ENCODE measurements at regions not wholly inside any gene's neighbourhood (a gene's known extent, or its start where the extent isn't known, plus 50 kb on each side); places are given as distances from the start of the nearest gene placed in this dataset.

GRCh38 chr21:15567191-15567590, 162.6 kb upstream of the USP25 start:
- Histone ChIP-seq H3K4me3 (ENCODE audit: low read depth, low read length, poor library complexity, severe bottlenecking) (no peak overlapping the region), H4K20me1 (ENCODE audit: insufficient read depth, low read length) (no peaks in the 10 kb centered on the region), H2AFZ (ENCODE audit: low read length) (no peak overlapping the region), H3K9me2 (ENCODE audit: insufficient read depth, low read length) (no peaks in the 10 kb centered on the region), H3K4me2 (ENCODE audit: low read length) (no peak overlapping the region), H3K27ac (ENCODE audit: low read depth, low read length, poor library complexity, severe bottlenecking) (no peak overlapping the region), H3K79me2 (ENCODE audit: insufficient read depth, low read depth, low read length) (no peaks in the 10 kb centered on the region), H3K4me1 (ENCODE audit: insufficient read depth, low read length, poor library complexity, severe bottlenecking) (no peaks in the 10 kb centered on the region), H3K36me3 (ENCODE audit: insufficient read depth, low read length) (no peaks in the 10 kb centered on the region), H3K9me3 (ENCODE audit: low read length) (no peaks in the 10 kb centered on the region)
- intact Hi-C loops (cut with micrococcal nuclease; ENCODE audit: unreplicated experiment): no loop called here
- BruUV-seq (replicated peaks): no TSS peak
- TF ChIP-seq EZH2phosphoT487 (IDR thresholded peaks at IDR 0.05; ENCODE audit: borderline replicate concordance, low read depth, low read length): no peak
- no peak for TF ChIP-seq CTCF (conservative IDR thresholded peaks at IDR 0.05; ENCODE audit: low read length)
- CTCF ChIA-PET (ENCODE audit: unreplicated experiment): no interaction called here
- POLR2A ChIA-PET: interaction anchor here (0.6 to 1.2 kb wide), 2 partner anchors 9 to 129 kb away, joined by 3 read pairs; no protein-coding TSS in a partner anchor
- no peak for DNase-seq (ENCODE audit: low spot score)

- ChIA-PET POLR2A (no interaction called here), CTCF (ENCODE audit: unreplicated experiment) (no interaction called here)
- Histone ChIP-seq H3K4me3 (ENCODE audit: low read depth, low read length, poor library complexity, severe bottlenecking) (no peak overlapping the region), H3K27ac (ENCODE audit: low read depth, low read length, poor library complexity, severe bottlenecking) (no peak overlapping the region), H4K20me1 (ENCODE audit: insufficient read depth, low read length) (no peaks in the 10 kb centered on the region), H2AFZ (ENCODE audit: low read length) (no peak overlapping the region), H3K9me3 (ENCODE audit: low read length) (no peaks in the 10 kb centered on the region), H3K79me2 (ENCODE audit: insufficient read depth, low read depth, low read length) (no peaks in the 10 kb centered on the region), H3K4me2 (ENCODE audit: low read length) (no peak overlapping the region), H3K4me1 (ENCODE audit: insufficient read depth, low read length, poor library complexity, severe bottlenecking) (no peaks in the 10 kb centered on the region), H3K9me2 (ENCODE audit: insufficient read depth, low read length) (no peaks in the 10 kb centered on the region), H3K36me3 (ENCODE audit: insufficient read depth, low read length) (no peaks in the 10 kb centered on the region)
- BruUV-seq (replicated peaks): no TSS peak
- TF ChIP-seq EZH2phosphoT487 (IDR thresholded peaks at IDR 0.05; ENCODE audit: borderline replicate concordance, low read depth, low read length): no peak
- no peak for TF ChIP-seq CTCF (conservative IDR thresholded peaks at IDR 0.05; ENCODE audit: low read length)
- intact Hi-C loops (cut with micrococcal nuclease; ENCODE audit: unreplicated experiment): no loop called here
- DNase-seq (ENCODE audit: low spot score): no peak
Measured at GRCh38 chr21:15568516-15568915, 161.3 kb upstream of the USP25 start.

GRCh38 chr21:15586752-15587427, 142.9 kb upstream of the USP25 start:
- TF ChIP-seq CTCF (conservative IDR thresholded peaks at IDR 0.05; ENCODE audit: low read length) (no peak), EZH2phosphoT487 (IDR thresholded peaks at IDR 0.05; ENCODE audit: borderline replicate concordance, low read depth, low read length) (no peak)
- CTCF ChIA-PET (ENCODE audit: unreplicated experiment): no interaction called here
- intact Hi-C loops (cut with micrococcal nuclease; ENCODE audit: unreplicated experiment): loop anchor here (10.0 kb wide), 2 partner anchors 62 to 722 kb away; no protein-coding TSS in a partner anchor
- DNase-seq (ENCODE audit: low spot score): no peak
- POLR2A ChIA-PET: interaction anchor here (0.7 to 0.9 kb wide), 2 partner anchors 41 to 112 kb away, joined by 3 to 5 read pairs; no protein-coding TSS in a partner anchor
- Histone ChIP-seq H3K4me3 (ENCODE audit: low read depth, low read length, poor library complexity, severe bottlenecking) (no peak overlapping the region), H3K4me1 (ENCODE audit: insufficient read depth, low read length, poor library complexity, severe bottlenecking) (no peaks in the 10 kb centered on the region), H4K20me1 (ENCODE audit: insufficient read depth, low read length) (no peaks in the 10 kb centered on the region), H3K4me2 (ENCODE audit: low read length) (no peak overlapping the region), H3K36me3 (ENCODE audit: insufficient read depth, low read length) (no peaks in the 10 kb centered on the region), H2AFZ (ENCODE audit: low read length) (no peak overlapping the region), H3K9me2 (ENCODE audit: insufficient read depth, low read length) (no peaks in the 10 kb centered on the region), H3K79me2 (ENCODE audit: insufficient read depth, low read depth, low read length) (no peaks in the 10 kb centered on the region), H3K9me3 (ENCODE audit: low read length) (no peaks in the 10 kb centered on the region), H3K27ac (ENCODE audit: low read depth, low read length, poor library complexity, severe bottlenecking) (no peak overlapping the region)
- no TSS peak for BruUV-seq (replicated peaks)

All from OCI-LY7 (cell line).